GM18873 (cell line): ENCODE measurements at regions not wholly inside any gene's neighbourhood (a gene's known extent, or its start where the extent isn't known, plus 50 kb on each side); places are given as distances from the start of the nearest gene placed in this dataset.
"Not testable (repeated sequence)": the region's sequence is repeated elsewhere in the genome, so short reads cannot be mapped to it uniquely, and the experiment has no call there.

Experiments used
- ATAC-seq: cut with Tn5 transposase; IDR thresholded peaks from one replicate; pipeline ENCODE4 v1.9.1; 2021; ENCODE audit warnings: mild to moderate bottlenecking, moderate library complexity, moderate number of reproducible peaks; ENCODE audit not compliant: unreplicated experiment, low FRiP score

- ATAC-seq = no peak
These were observed 868.5 kb upstream of the GBE1 start for GRCh38 chr3:82629937-82630336.

GRCh38 chr3:82628385-82629014, 867.1 kb upstream of the GBE1 start:
- no peak for ATAC-seq

GRCh38 chr3:82627733-82628132, 866.3 kb upstream of the GBE1 start:
- no peak for ATAC-seq

DNA sequence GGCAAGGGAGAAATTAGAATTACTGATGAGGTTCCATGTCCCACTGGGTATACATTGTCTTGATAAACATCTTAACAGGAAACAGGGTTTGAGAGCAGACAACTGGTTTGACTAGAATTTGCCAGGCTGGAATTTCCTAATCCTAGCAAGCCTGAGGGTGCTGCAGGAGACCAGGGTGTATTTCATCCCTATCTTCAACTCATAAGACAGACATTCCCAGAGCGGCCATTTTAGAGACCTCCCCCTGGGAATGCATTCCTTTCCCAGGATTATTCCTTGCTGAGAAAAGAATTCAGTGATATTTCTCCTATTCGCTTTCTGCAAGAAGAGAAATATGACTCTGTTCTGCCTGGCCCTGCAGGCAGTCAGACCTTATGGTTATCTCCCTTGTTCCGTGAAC, 859.3 kb upstream of the GBE1 start:
- ATAC-seq = not testable (repeated sequence)

DNA sequence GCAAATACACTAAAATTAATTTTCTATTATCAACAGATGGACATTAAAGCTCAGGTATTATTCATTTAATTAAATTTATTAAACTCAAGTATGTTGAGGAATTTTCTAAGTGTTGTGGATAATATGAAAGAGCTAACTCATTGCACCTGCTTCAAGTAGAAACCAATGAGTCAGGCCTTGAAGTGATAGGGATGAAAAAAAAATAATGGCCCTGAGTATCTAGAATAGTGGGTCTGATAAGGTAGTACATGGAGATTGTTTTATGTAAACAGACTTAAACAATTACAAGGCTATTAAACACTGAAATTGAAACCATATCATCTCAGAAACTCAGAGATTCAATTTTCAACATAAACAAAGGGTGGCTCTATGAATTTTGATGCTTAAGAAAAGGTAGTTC, 857.1 kb upstream of the GBE1 start:
- no peak for ATAC-seq

- no peak for ATAC-seq
These were observed 848.8 kb upstream of the GBE1 start for GRCh38 chr3:82610236-82610635.

DNA sequence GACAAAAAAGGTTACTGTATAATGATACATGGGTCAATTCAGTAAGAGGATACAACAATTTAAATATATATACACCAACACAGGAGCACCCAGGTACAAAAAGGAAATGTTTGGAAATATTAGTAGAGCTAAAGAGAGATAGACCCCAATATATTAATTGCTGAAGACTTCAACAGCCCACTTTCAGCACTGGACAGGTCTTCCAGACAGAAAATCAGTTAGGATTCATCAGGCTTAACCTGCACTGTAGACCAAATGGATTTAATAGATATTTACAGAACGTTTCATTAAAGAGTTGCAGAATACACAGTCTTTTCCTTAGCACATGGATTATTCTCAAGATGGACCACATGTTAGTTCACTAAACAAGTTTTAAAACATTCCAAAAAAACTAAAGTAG, 845.9 kb upstream of the GBE1 start:
- ATAC-seq = no peak

GRCh38 chr3:82596805-82597204, 835.4 kb upstream of the GBE1 start:
- no peak for ATAC-seq

- ATAC-seq = no peak
These were observed 834.1 kb upstream of the GBE1 start for GRCh38 chr3:82595530-82595929.

DNA sequence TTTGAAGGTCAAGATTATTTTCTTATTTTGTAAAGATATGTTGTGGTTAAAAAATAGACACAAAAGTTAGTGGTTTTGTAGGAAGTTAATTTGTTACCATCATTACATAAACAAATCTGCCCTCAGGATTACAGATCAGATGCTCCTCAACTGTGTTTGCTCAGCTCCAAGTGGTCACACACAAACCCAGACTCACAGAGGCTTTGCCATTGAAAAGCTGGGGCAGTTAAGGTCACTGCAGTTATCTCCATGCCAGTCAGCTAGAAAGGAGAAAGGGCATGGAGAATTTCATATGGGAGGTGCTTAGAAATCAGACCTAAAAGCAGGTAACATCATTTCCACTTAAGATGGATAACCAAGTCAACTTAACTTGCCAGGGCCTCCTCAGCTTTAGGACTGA, 825.7 kb upstream of the GBE1 start:
- ATAC-seq = no peak

- ATAC-seq = no peak
These were observed 825.0 kb upstream of the GBE1 start for GRCh38 chr3:82586414-82586813.

- not testable (repeated sequence) for ATAC-seq
These were observed 824.6 kb upstream of the GBE1 start for GRCh38 chr3:82586002-82586401.

GRCh38 chr3:82585591-82585990, 824.1 kb upstream of the GBE1 start:
- not testable (repeated sequence) for ATAC-seq

- not testable (repeated sequence) for ATAC-seq
These were observed 823.4 kb upstream of the GBE1 start for GRCh38 chr3:82584861-82585260.

- ATAC-seq = not testable (repeated sequence)
These were observed 823.0 kb upstream of the GBE1 start for GRCh38 chr3:82584415-82584814.

DNA sequence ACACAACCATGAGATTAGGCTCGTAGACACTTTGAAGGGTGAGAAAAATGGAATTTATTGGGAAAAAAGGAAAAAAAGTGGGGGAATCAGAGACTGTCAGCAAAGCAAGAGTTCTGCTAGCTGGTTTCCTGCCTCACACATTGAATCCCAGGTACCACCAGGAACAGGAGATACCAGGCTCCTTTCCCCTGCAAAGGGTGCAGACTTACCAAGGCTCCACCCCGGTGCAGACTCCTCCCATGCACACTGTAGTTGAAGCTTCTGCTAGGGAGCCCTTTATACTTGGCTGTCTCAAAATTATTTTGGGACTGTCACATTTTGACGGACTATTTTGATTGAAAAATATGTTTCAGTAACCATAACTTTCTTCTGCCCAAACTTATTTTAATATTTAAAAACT, 819.9 kb upstream of the GBE1 start:
- no peak for ATAC-seq

DNA sequence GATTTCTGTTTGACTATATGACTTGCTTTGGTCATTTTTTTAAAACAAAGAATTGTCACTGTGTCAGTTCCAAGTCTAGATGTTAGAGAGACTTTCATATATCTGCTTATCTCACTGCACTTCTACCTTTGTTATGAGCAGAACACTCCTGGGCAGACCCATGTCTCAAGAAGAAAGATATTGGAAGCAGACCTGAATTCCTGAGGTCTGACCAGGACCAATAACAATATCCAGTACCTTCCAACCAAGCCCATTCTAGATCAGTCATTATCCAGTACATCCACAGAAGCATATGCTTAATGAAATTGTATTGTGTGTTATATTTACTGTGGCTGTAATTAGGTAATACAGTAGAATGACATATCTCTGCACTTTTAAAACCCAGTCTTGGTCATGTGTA, 811.3 kb upstream of the GBE1 start:
- ATAC-seq = no peak

GRCh38 chr3:82568776-82569338, 807.4 kb upstream of the GBE1 start:
- ATAC-seq = no peak

GRCh38 chr3:82567029-82567600, 805.7 kb upstream of the GBE1 start:
- ATAC-seq = no peak

DNA sequence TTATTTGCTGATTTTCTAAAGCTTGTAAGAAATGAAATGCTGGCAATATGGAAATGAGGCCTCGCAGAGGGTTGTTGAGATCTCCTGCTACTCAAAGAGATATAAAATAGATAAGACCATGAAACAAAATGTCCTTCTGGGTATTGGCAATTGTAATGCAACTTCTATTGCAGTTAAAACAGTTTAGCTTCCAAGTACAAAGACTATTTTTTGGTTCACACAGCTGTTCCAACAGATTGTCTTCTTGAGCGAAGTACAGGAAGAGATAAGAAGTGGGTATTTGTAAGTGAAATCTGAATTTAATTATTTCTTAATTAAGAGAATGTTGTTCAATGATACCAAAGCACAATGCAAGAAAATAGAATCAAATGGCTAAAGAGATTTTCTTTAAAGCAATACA, 801.5 kb upstream of the GBE1 start:
- ATAC-seq = no peak

- ATAC-seq = no peak
These were observed 800.3 kb upstream of the GBE1 start for GRCh38 chr3:82561784-82562183.

DNA sequence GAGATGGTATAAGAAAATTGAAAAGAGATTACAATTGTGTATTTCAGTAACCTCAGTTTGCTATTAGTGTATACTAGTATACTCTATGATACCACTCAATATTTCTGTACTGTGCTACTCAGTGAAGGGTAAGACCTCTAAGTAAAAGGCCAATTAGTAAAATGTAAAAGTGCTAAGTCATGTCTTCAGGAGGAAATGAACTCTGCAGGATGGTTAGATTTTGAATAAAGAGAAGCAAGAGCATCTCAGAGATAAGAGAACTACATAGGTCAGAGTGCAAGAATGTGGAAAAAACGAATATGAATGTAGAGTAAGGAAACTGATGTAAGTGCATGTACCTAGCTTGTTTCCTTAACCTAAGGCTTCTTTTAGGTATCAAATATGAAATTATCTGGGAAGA, 796.6 kb upstream of the GBE1 start:
- ATAC-seq = no peak
